ENCODE measurements at regions not wholly inside any gene's neighbourhood (a gene's known extent, or its start where the extent isn't known, plus 50 kb on each side); places are given as distances from the start of the nearest gene placed in this dataset.

- TF ChIP-seq FOXP2 (optimal IDR thresholded peaks at IDR 0.05; ENCODE audit: control extremely low read depth, extremely low read length, insufficient read depth) (no peak), EZH2 (IDR thresholded peaks at IDR 0.05) (no peak), POLR2AphosphoS5 (IDR thresholded peaks at IDR 0.05; ENCODE audit: borderline replicate concordance, low read depth, low read length) (no peak)
Measured at GRCh38 chr2:84362541-84362940, 96.5 kb downstream of the SUCLG1 start.

Measured in SK-N-MC (cell line).